D341Med (cell line): ENCODE measurements at regions not wholly inside any gene's neighbourhood (a gene's known extent, or its start where the extent isn't known, plus 50 kb on each side); places are given as distances from the start of the nearest gene placed in this dataset.
"Not testable (repeated sequence)": the region's sequence is repeated elsewhere in the genome, so short reads cannot be mapped to it uniquely, and the experiment has no call there.

Experiments used
- DNase-seq: peaks from one replicate; pipeline ENCODE4 v3.0.0; 2012; ENCODE audit warnings: low spot score

- no peak for DNase-seq
These were observed 170.2 kb downstream of the HSD17B3 start for GRCh38 chr9:96131825-96132224.

GRCh38 chr9:96130970-96131369 is 171.0 kb downstream of the HSD17B3 start:
- no peak for DNase-seq

DNA sequence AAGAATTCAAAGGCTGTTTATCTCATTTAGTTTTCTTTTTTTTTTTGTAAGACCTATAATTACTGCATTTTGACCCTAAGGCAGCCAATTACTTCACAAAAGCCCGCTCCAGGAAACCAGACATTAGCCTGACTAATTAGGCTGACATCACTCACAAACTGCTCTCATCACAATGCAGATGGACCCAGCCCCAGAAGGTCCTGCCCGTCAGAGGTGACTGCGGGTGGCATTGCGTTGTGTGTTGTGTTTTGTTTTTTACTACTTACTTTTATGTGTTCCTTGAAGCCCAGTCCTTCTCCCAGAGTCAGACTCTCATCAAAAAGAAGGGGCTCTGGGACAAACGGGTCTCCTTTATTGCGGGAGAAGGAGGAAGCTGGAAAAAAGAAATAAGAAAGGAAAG is 172.2 kb downstream of the HSD17B3 start:
- no peak for DNase-seq

DNA sequence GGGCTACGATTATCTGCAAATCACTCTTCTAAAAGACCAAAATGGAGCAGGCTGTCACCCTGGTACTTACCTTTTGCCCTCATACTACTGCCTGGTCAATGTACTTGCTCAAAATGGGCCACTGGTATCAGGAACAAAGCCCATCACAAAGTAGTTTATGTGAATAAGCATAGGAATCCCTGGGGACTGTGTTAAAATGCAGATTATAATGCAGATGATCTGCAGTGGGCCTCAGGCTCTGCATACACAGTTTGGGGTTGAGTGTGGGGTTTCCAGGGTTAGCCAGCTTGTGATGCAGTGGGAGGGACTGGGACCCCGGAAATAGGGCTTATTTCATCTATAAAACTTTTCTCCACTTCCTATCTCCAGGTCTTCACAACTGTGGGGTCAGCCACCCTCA is 173.1 kb downstream of the HSD17B3 start:
- DNase-seq = no peak

DNA sequence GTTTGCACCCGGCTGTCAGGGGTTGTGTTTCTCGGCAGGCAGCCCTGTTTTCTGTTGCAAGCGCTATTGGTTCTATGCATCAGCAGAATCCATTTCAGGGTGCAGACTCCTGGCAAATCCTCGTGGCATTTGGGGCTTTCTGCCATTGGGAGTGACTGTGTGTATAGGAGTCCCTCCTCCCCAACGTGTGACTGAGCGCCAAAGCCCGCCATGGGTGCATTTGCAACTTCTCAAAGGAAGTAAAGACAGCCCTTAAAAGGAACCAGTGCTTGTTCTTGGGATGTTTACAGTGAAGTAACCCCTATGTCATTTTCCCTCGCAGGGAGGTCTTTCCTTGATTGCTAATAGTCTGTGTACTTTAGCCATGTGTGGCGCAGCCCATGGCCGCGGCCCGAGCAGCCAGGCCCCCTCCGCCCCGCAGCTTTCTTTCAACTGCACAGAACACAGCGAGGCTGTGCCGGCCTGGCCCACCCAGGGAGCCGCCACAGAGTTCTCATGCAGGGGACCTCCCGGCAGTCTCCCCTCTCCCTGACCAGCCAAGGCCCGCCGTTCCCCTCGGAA is 175.6 kb downstream of the HSD17B3 start:
- no peak for DNase-seq

DNA sequence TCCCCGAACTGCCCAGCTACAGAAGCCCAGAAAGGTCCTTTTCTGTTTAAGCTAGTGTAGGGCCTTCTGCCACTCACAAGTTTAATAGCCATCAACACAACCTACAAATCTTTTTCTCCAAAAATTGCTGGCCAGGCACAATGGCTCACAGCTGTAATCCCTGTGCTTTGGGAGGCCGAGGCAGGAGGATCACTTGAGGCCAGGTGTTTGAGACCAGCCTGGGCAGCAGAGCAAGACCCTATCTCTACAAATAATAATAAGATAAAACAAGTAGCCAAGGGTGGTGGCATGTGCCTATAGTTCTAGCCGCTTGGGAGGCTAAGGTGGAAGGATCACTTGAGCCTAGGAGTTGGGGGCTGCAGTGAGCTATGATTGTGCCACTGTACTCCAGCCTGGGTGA is 176.4 kb downstream of the HSD17B3 start:
- no peak for DNase-seq

- DNase-seq = no peak
These were observed 179.2 kb downstream of the HSD17B3 start for GRCh38 chr9:96122751-96123150.

GRCh38 chr9:96122282-96122681 is 179.7 kb downstream of the HSD17B3 start:
- no peak for DNase-seq

DNA sequence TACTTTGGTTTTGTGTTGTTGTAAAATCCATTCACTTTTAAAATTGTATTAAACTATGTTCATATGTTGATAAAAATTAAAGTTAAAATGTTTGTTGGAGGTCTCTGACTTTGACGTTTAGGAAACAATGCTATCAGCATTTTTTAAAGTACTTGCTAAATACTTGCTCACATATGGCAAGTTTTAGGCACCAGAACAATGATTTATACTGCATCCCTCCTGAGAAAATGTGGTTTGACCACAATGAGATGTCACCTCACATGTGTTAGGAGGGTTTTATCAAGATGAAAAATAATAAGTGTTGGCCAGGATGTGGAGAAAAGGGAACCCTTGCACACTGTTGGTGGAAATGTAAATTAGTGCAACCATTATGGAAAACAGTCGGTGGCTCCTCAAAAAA is 180.8 kb downstream of the HSD17B3 start:
- no peak for DNase-seq

DNA sequence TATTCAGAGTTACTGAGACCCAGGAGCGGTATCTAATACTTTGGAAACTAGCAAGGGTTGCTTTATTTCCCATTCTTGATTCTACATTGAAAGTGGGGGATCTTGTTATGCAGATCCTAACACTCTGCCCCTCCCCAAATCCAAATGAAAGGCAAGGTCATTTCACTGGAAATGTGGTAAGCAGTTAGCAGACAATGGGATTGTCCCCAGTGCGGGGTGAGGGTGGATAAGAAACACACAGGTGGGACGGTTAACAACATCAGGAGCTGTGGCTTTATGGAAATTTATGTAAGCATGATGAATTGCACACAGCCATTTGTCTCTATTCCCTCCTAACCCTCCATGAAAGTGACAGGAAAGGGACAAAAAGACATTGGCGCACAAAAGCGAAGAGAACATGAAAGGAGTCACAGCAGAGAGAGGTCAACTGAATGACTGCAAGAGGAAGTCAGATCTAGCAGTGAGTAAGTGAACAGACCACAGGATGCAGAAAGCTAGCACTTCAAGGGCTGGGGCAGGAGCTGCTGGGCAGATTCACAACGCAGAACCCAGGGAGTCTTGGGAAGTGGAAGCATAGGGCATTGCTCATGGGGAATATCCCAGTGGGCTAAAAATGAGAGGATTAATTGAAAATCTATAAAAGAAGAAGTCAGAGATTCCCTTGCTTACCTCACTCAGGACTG is 184.4 kb downstream of the HSD17B3 start:
- DNase-seq = no peak

DNA sequence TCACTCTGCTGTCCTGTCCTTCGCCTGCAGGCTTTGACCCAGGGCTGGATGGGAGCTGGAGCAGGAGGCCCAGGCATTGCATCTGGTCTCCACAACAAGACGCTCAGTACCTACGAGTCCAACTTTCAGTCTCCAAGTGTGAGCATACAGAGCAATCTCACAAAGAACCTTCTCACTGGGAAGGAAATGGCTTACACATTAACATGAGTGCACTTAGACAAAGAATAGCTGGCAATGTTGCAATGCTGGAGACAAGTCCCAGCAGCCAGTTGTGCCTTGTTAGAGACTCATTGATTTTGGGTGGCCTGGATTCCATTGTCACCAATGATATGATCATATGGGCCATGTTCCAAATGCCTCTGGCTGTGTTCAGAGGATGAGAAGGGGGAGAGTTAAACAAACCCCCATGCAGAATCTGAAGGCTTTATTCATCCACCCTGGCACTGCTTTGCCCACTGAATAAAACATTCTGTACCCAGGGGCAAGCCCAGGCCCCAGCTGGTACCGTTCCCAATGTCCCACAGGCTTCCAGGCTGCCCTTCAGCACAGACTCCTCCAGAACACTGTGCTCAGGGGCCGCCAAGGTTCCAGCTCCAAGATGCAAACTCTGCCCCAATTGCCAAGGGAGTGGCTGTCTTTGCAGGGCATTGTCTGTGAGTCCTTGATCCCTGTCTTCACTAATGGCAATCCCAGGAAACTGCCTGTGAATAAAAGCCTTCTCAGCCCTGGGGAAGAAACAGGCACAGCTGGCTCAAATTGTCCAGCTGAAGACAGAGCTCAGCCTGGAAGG is 185.5 kb downstream of the HSD17B3 start:
- DNase-seq = no peak

DNA sequence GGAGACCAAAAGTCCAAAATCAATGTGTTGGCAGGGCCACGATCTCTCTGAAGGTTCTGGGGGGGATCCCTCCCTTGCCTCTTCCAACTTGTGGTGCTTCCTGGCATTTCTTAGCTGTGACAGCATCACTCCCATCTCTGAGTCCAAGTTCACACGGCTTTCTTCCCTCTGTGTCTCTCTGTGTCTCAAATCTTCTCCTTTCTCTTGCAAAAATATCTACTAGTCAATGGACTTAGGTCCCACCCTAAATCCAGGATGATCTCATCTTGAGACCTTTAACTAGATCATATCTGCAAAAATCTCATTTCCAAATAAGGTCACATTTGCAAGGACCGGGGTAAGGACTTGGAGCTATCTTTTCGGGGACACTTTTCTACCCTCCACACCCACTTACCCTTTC is 186.1 kb downstream of the HSD17B3 start:
- no peak for DNase-seq

DNA sequence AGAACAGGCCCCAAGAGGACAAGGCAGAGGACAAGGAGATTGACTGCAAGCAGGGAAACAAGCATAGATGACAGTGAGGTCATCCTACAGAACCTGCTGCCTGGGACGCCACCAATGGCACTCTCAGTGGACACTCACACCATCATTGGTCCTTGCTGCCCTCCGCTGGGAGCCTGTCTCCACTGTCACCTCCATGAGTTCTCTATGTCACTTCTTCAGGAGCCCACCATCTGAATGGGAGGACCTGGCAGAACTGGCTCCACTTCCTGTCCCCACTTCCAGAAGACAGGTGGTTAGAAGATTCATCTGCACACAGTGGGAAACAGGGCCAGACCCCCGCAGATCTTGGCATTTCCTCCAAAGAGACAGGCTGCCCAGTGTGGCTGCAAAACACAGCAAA is 188.9 kb downstream of the HSD17B3 start:
- no peak for DNase-seq

DNA sequence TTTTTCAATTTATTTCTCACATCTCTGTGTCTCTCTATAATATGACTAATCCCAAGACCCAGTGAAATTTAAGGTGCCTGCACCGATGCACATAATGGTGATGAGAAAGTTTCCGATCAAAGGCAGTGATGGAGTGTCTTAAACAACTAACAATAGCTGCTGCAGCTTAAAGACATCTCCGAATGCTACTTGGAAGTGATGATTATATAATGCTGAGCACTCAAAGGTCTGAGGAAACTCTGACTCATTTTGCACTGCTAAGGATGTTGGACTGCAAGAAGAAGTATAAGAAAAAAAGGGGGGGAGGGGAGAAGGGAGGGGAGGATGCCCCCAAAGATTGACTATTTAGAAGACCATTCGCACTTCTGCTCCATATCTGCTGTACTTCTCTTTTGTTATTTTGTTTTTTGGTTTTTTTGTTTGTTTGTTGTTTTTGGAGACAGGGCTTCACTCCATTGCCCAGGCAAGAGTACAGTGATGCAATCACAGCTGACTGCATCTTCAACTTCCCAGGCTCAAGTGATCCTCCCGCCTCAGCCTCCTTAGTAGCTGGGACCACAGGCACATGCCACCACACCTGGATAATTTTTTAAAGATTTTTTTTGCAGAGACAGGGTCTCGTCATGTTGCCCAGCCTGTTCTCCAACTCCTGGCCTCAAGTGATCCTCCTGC is 192.2 kb downstream of the HSD17B3 start:
- no peak for DNase-seq

- DNase-seq = no peak
These were observed 193.1 kb downstream of the HSD17B3 start for GRCh38 chr9:96108691-96109380.

- no peak for DNase-seq
These were observed 194.5 kb downstream of the HSD17B3 start for GRCh38 chr9:96107436-96107835.

GRCh38 chr9:96100385-96101300 is 201.3 kb downstream of the HSD17B3 start:
- no peak for DNase-seq

DNA sequence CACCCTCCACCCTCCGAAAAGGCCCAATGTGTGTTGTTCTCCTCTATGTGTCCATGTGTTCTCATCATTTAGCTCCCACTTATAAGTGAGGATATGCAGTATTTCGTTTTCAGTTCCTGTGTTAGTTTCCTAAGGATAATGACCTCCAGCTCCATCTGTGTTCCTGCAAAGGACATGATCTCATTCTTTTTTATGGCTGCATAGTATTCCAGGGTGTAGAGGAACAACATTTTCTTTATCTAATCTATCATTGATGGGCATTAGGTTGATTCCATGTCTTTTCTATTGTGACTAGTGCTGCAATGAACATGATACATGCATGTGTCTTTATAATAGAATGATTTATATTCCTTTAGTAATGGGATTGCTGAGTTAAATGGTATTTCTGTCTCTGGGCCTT is 211.3 kb downstream of the HSD17B3 start:
- not testable (repeated sequence) for DNase-seq

DNA sequence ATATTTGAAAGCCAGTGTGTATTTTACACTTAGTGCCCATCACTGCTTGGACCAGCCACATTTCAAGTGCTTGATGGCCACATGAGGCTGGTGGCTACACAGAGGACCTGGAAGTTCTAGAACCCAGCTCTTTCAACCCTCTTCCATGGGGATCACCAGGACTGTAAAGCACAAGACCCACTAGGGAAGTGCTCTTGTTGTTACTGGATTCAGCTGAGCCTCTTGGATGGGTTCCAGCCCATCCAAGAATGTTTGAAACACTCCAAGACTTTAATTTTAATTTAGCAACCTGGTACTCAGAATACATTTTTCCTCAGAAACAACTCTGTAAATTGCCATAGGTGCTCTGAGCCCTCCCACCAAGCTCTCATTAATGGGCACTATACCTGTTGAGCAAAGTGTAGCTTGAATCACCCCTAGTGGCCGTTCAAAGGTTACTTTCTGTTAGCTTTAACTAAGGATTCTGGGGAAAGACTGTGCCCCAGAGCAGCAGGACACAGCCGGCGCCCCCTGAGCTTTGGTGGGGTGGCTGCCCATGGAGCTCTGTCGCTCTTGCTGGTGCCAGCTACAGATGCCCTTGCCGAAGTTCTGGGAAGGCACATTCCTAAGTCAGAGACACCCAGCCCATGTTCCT is 212.4 kb downstream of the HSD17B3 start:
- DNase-seq = no peak

GRCh38 chr9:96088510-96088909 is 213.0 kb downstream of the ERCC6L2 start:
- DNase-seq = no peak
